ENCODE measurements at regions not wholly inside any gene's neighbourhood (a gene's known extent, or its start where the extent isn't known, plus 50 kb on each side); places are given as distances from the start of the nearest gene placed in this dataset.

GRCh38 chr18:41690332-41691127 is 264.5 kb upstream of the PIK3C3 start:
- H3K36me3 Mint-ChIP-seq, result no peaks in the 10 kb centered on the region
- peaks cover under 1 to 6% (median 3%) of the 10 kb centered on the region in 4 donors for H3K4me1 Mint-ChIP-seq
- Histone ChIP-seq H3K36me3 (ENCODE audit: insufficient read depth, low read length) (no peaks in the 10 kb centered on the region), H3K9me3 (ENCODE audit: control insufficient read depth in 1 of 2, low read length in 2 of 2) (no peaks in the 10 kb centered on the region), H3K27me3 (ENCODE audit: insufficient read depth, low read length) (no peaks in the 10 kb centered on the region), H3K4me3 (ENCODE audit: low read length in 2 of 2) (no peak overlapping the region), H3K4me1 (ENCODE audit: insufficient read depth, low read length) (no peaks in the 10 kb centered on the region), H3K27ac (ENCODE audit: low read depth, low read length) (no peak overlapping the region)
- no peak overlapping the region for H3K4me3 Mint-ChIP-seq
- H3K27ac Mint-ChIP-seq, result no peak overlapping the region
- ChIA-PET POLR2A (ENCODE audit: partially characterized antibody) (no interaction called here), CTCF (ENCODE audit: partially characterized antibody) (no interaction called here)
- H3K9me3 Mint-ChIP-seq, result peaks cover 0 to 4% (median 0%) of the 10 kb centered on the region in 8 donors
- no peaks in the 10 kb centered on the region for H3K27me3 Mint-ChIP-seq
- no peak for DNase-seq
- intact Hi-C loops (cut with micrococcal nuclease), result no loop called here

GRCh38 chr18:41687138-41687537 is 267.9 kb upstream of the PIK3C3 start:
- H3K9me3 Mint-ChIP-seq, result peaks cover 0 to 9% (median 5%) of the 10 kb centered on the region in 8 donors
- Histone ChIP-seq H3K4me1 (ENCODE audit: insufficient read depth, low read length) (no peaks in the 10 kb centered on the region), H3K27me3 (ENCODE audit: insufficient read depth, low read length) (no peaks in the 10 kb centered on the region), H3K4me3 (ENCODE audit: low read length in 2 of 2) (no peak overlapping the region), H3K9me3 (ENCODE audit: control insufficient read depth in 1 of 2, low read length in 2 of 2) (no peaks in the 10 kb centered on the region), H3K36me3 (ENCODE audit: insufficient read depth, low read length) (no peaks in the 10 kb centered on the region), H3K27ac (ENCODE audit: low read depth, low read length) (no peak overlapping the region)
- ChIA-PET POLR2A (ENCODE audit: partially characterized antibody) (no interaction called here), CTCF (ENCODE audit: partially characterized antibody) (no interaction called here)
- intact Hi-C loops (cut with micrococcal nuclease), result no loop called here
- no peaks in the 10 kb centered on the region for H3K27me3 Mint-ChIP-seq
- no peaks in the 10 kb centered on the region for H3K4me1 Mint-ChIP-seq
- DNase-seq, result no peak
- no peak overlapping the region for H3K27ac Mint-ChIP-seq
- H3K36me3 Mint-ChIP-seq, result no peaks in the 10 kb centered on the region
- H3K4me3 Mint-ChIP-seq, result no peak overlapping the region

- peak overlapping the region in 1 of 7 donors; percentile 8 for H3K27ac Mint-ChIP-seq
- DNase-seq, result no peak
- H3K27ac ChIP-seq (ENCODE audit: low read depth, low read length), result no peak overlapping the region
- no peaks in the 10 kb centered on the region for H3K36me3 Mint-ChIP-seq
- peaks cover 4 to 14% (median 6%) of the 10 kb centered on the region in 8 donors for H3K9me3 Mint-ChIP-seq
- H3K9me3 ChIP-seq (ENCODE audit: control insufficient read depth in 1 of 2, low read length in 2 of 2), result no peaks in the 10 kb centered on the region
- no peaks in the 10 kb centered on the region for H3K27me3 ChIP-seq (ENCODE audit: insufficient read depth, low read length)
- H3K36me3 ChIP-seq (ENCODE audit: insufficient read depth, low read length), result no peaks in the 10 kb centered on the region
- no peak overlapping the region for H3K4me3 Mint-ChIP-seq
- no peaks in the 10 kb centered on the region for H3K4me1 Mint-ChIP-seq
- POLR2A ChIA-PET (ENCODE audit: partially characterized antibody), result no interaction called here
- CTCF ChIA-PET (ENCODE audit: partially characterized antibody), result no interaction called here
- H3K4me3 ChIP-seq (ENCODE audit: low read length in 2 of 2), result no peak overlapping the region
- intact Hi-C loops (cut with micrococcal nuclease), result no loop called here
- no peaks in the 10 kb centered on the region for H3K27me3 Mint-ChIP-seq
- no peaks in the 10 kb centered on the region for H3K4me1 ChIP-seq (ENCODE audit: insufficient read depth, low read length)
Observed at GRCh38 chr18:41681138-41681880, 273.7 kb upstream of the PIK3C3 start.

GRCh38 chr18:41674506-41674905 is 280.5 kb upstream of the PIK3C3 start:
- no peak overlapping the region for H3K27ac Mint-ChIP-seq
- Histone ChIP-seq H3K27me3 (ENCODE audit: insufficient read depth, low read length) (no peaks in the 10 kb centered on the region), H3K27ac (ENCODE audit: low read depth, low read length) (no peak overlapping the region), H3K4me3 (ENCODE audit: low read length in 2 of 2) (no peak overlapping the region), H3K36me3 (ENCODE audit: insufficient read depth, low read length) (no peaks in the 10 kb centered on the region), H3K4me1 (ENCODE audit: insufficient read depth, low read length) (no peaks in the 10 kb centered on the region), H3K9me3 (ENCODE audit: control insufficient read depth in 1 of 2, low read length in 2 of 2) (no peaks in the 10 kb centered on the region)
- H3K36me3 Mint-ChIP-seq, result no peaks in the 10 kb centered on the region
- POLR2A ChIA-PET (ENCODE audit: partially characterized antibody), result no interaction called here
- H3K27me3 Mint-ChIP-seq, result no peaks in the 10 kb centered on the region
- intact Hi-C loops (cut with micrococcal nuclease), result no loop called here
- H3K4me3 Mint-ChIP-seq, result no peak overlapping the region
- peaks cover 0 to 8% (median 1%) of the 10 kb centered on the region in 8 donors for H3K9me3 Mint-ChIP-seq
- H3K4me1 Mint-ChIP-seq, result no peaks in the 10 kb centered on the region
- CTCF ChIA-PET (ENCODE audit: partially characterized antibody), result no interaction called here
- DNase-seq, result no peak

- CTCF ChIA-PET (ENCODE audit: partially characterized antibody), result no interaction called here
- no peak overlapping the region for H3K4me3 ChIP-seq (ENCODE audit: low read length in 2 of 2)
- no peaks in the 10 kb centered on the region for H3K9me3 ChIP-seq (ENCODE audit: control insufficient read depth in 1 of 2, low read length in 2 of 2)
- Mint-ChIP-seq H3K36me3 (no peaks in the 10 kb centered on the region), H3K9me3 (peaks cover 2 to 12% (median 7%) of the 10 kb centered on the region in 8 donors), H3K4me1 (no peaks in the 10 kb centered on the region), H3K4me3 (no peak overlapping the region), H3K27ac (no peak overlapping the region), H3K27me3 (no peaks in the 10 kb centered on the region)
- no peaks in the 10 kb centered on the region for H3K36me3 ChIP-seq (ENCODE audit: insufficient read depth, low read length)
- no peaks in the 10 kb centered on the region for H3K4me1 ChIP-seq (ENCODE audit: insufficient read depth, low read length)
- no peak for DNase-seq
- intact Hi-C loops (cut with micrococcal nuclease), result no loop called here
- H3K27me3 ChIP-seq (ENCODE audit: insufficient read depth, low read length), result no peaks in the 10 kb centered on the region
- POLR2A ChIA-PET (ENCODE audit: partially characterized antibody), result no interaction called here
- no peak overlapping the region for H3K27ac ChIP-seq (ENCODE audit: low read depth, low read length)
Observed at GRCh38 chr18:41666231-41666630, 288.8 kb upstream of the PIK3C3 start.

GRCh38 chr18:41665210-41665609 is 289.8 kb upstream of the PIK3C3 start:
- no peaks in the 10 kb centered on the region for H3K36me3 ChIP-seq (ENCODE audit: insufficient read depth, low read length)
- Mint-ChIP-seq H3K4me3 (no peak overlapping the region), H3K36me3 (no peaks in the 10 kb centered on the region), H3K9me3 (peaks cover 2 to 11% (median 7%) of the 10 kb centered on the region in 8 donors), H3K27me3 (no peaks in the 10 kb centered on the region), H3K4me1 (no peaks in the 10 kb centered on the region), H3K27ac (no peak overlapping the region)
- H3K27ac ChIP-seq (ENCODE audit: low read depth, low read length), result no peak overlapping the region
- DNase-seq, result no peak
- intact Hi-C loops (cut with micrococcal nuclease), result no loop called here
- H3K4me3 ChIP-seq (ENCODE audit: low read length in 2 of 2), result no peak overlapping the region
- no peaks in the 10 kb centered on the region for H3K27me3 ChIP-seq (ENCODE audit: insufficient read depth, low read length)
- no peaks in the 10 kb centered on the region for H3K4me1 ChIP-seq (ENCODE audit: insufficient read depth, low read length)
- ChIA-PET CTCF (ENCODE audit: partially characterized antibody) (no interaction called here), POLR2A (ENCODE audit: partially characterized antibody) (no interaction called here)
- no peaks in the 10 kb centered on the region for H3K9me3 ChIP-seq (ENCODE audit: control insufficient read depth in 1 of 2, low read length in 2 of 2)

- Histone ChIP-seq H3K36me3 (ENCODE audit: insufficient read depth, low read length) (no peaks in the 10 kb centered on the region), H3K27me3 (ENCODE audit: insufficient read depth, low read length) (no peaks in the 10 kb centered on the region), H3K4me1 (ENCODE audit: insufficient read depth, low read length) (no peaks in the 10 kb centered on the region), H3K9me3 (ENCODE audit: control insufficient read depth in 1 of 2, low read length in 2 of 2) (no peaks in the 10 kb centered on the region), H3K27ac (ENCODE audit: low read depth, low read length) (no peak overlapping the region), H3K4me3 (ENCODE audit: low read length in 2 of 2) (no peak overlapping the region)
- H3K4me1 Mint-ChIP-seq, result no peaks in the 10 kb centered on the region
- ChIA-PET CTCF (ENCODE audit: partially characterized antibody) (no interaction called here), POLR2A (ENCODE audit: partially characterized antibody) (no interaction called here)
- no peak overlapping the region for H3K27ac Mint-ChIP-seq
- H3K36me3 Mint-ChIP-seq, result no peaks in the 10 kb centered on the region
- H3K9me3 Mint-ChIP-seq, result peaks cover 0 to 11% (median 4%) of the 10 kb centered on the region in 8 donors
- H3K4me3 Mint-ChIP-seq, result no peak overlapping the region
- DNase-seq, result no peak
- no peaks in the 10 kb centered on the region for H3K27me3 Mint-ChIP-seq
- intact Hi-C loops (cut with micrococcal nuclease), result no loop called here
Observed at GRCh38 chr18:41660654-41661053, 294.4 kb upstream of the PIK3C3 start.

Measured in CD4-positive, alpha-beta memory T cell (primary cell).